ENCODE measurements at regions not wholly inside any gene's neighbourhood (a gene's known extent, or its start where the extent isn't known, plus 50 kb on each side); places are given as distances from the start of the nearest gene placed in this dataset.
"Not testable (repeated sequence)": the region's sequence is repeated elsewhere in the genome, so short reads cannot be mapped to it uniquely, and the experiment has no call there.

- DNase-seq (ENCODE audit: low read depth), result no peak
Observed at GRCh38 chr6:5838656-5839396, 167.9 kb downstream of the NRN1 start.

- no peak for DNase-seq (ENCODE audit: low read depth)
Observed at GRCh38 chr6:5837323-5837722, 169.4 kb downstream of the NRN1 start.

GRCh38 chr6:5836597-5836996 lies 170.1 kb downstream of the NRN1 start:
- DNase-seq (ENCODE audit: low read depth), result not testable (repeated sequence)

GRCh38 chr6:5833120-5833519 lies 173.6 kb downstream of the NRN1 start:
- DNase-seq (ENCODE audit: low read depth), result no peak

GRCh38 chr6:5832668-5833067 lies 174.1 kb downstream of the NRN1 start:
- DNase-seq (ENCODE audit: low read depth), result no peak

- DNase-seq (ENCODE audit: low read depth), result not testable (repeated sequence)
Observed at GRCh38 chr6:5831219-5831862, 175.4 kb downstream of the NRN1 start.

- DNase-seq (ENCODE audit: low read depth), result no peak
Observed at GRCh38 chr6:5828296-5828695, 178.4 kb downstream of the NRN1 start.

GRCh38 chr6:5827056-5827904 lies 179.4 kb downstream of the NRN1 start:
- DNase-seq (ENCODE audit: low read depth), result no peak

- DNase-seq (ENCODE audit: low read depth), result not testable (repeated sequence)
Observed at GRCh38 chr6:5824382-5824983, 182.2 kb downstream of the NRN1 start.
